H1 (cell line): ENCODE measurements at regions not wholly inside any gene's neighbourhood (a gene's known extent, or its start where the extent isn't known, plus 50 kb on each side); places are given as distances from the start of the nearest gene placed in this dataset.

Experiments used
- CTCF ChIA-PET: fragments of 300-600 bp; sonication (Branson Sonifier 250); formaldehyde crosslinking; loops from one replicate; lab custom pipeline; 2021; ENCODE audit not compliant: partially characterized antibody; lab: Charles Lee
- POLR2A ChIA-PET: fragments of 300-600 bp; sonication (Branson Sonifier 250); formaldehyde crosslinking; loops from one replicate; lab custom pipeline; 2021; ENCODE audit warnings: inconsistent platforms; ENCODE audit not compliant: partially characterized antibody; lab: Charles Lee
- DNase-seq, 2 experiments: peaks; one replicate each; pipeline versions ENCODE4 v3.0.0 to v3.0.0-alpha.2; 2010 to 2022; ENCODE audit warnings: low spot score in 2 of 2, low read depth in 1 of 2, mixed read lengths in 1 of 2
- FAIRE-seq: peaks from 2 replicates; lab custom pipeline; 2011; peaks lifted over from hg19 to GRCh38; lab: Jason Lieb, UNC
- H2AFZ ChIP-seq: 2 replicates; pipeline ENCODE4 v1.8.1; 2012; ENCODE audit warnings: low read length, inconsistent platforms
- H2AK5ac ChIP-seq: 2 replicates; pipeline ENCODE4 v1.6.1; 2013; ENCODE audit warnings: low read depth, low read length
- H2BK120ac ChIP-seq: replicated peaks from 2 replicates; pipeline ENCODE3; 2013; ENCODE audit warnings: low read depth, low read length, inconsistent platforms
- H2BK12ac ChIP-seq: 2 replicates; pipeline ENCODE4 v1.6.1; 2013; ENCODE audit warnings: low read depth, low read length
- H2BK15ac ChIP-seq: 2 replicates; pipeline ENCODE4 v1.6.1; 2013; ENCODE audit warnings: low read length
- H2BK20ac ChIP-seq: 2 replicates; pipeline ENCODE4 v1.6.1; 2013; ENCODE audit warnings: low read length
- H2BK5ac ChIP-seq: 2 replicates; pipeline ENCODE4 v1.6.1; 2013; ENCODE audit warnings: low read depth, low read length
- H3K14ac ChIP-seq: 2 replicates; pipeline ENCODE4 v1.6.1; 2013; ENCODE audit warnings: inconsistent platforms; ENCODE audit not compliant: insufficient read length
- H3K18ac ChIP-seq: 2 replicates; pipeline ENCODE4 v1.6.1; 2013; ENCODE audit warnings: low read length; ENCODE audit errors: extremely low read depth
- H3K23ac ChIP-seq: 2 replicates; pipeline ENCODE4 v1.6.1; 2013; ENCODE audit warnings: inconsistent platforms; ENCODE audit not compliant: insufficient read length
- H3K23me2 ChIP-seq: 2 replicates; pipeline ENCODE4 v1.6.1; 2013; ENCODE audit warnings: low read depth, low read length
- H3K27ac ChIP-seq: 2 replicates; pipeline ENCODE4 v1.6.1; 2011; ENCODE audit warnings: low read depth, low read length, inconsistent platforms
- H3K27me3 ChIP-seq, 4 experiments: replicated peaks in 1 of 4; 1 replicate in 1 of 4; 2 replicates in 3 of 4; pipeline versions ENCODE4 v1.6.1 to v1.8.1; 2011 to 2013; ENCODE audit warnings: low read length in 3 of 4, mild to moderate bottlenecking in 3 of 4, inconsistent platforms in 2 of 4, mixed read lengths in 2 of 4, moderate library complexity in 1 of 4; ENCODE audit not compliant: control insufficient read depth in 3 of 4, insufficient read depth in 3 of 4; ENCODE audit errors: extremely low read depth in 1 of 4
- H3K36me3 ChIP-seq, 4 experiments: 2 replicates each; pipeline versions ENCODE4 v1.6.1 to v1.8.1; 2011 to 2013; ENCODE audit warnings: mild to moderate bottlenecking in 4 of 4, low read length in 3 of 4, moderate library complexity in 2 of 4, control low read depth in 1 of 4, inconsistent platforms in 1 of 4; ENCODE audit not compliant: insufficient read depth in 4 of 4, control insufficient read depth in 2 of 4
- H3K4ac ChIP-seq: replicated peaks from 2 replicates; pipeline ENCODE3; 2013; ENCODE audit warnings: low read length, low read depth, mixed read lengths, inconsistent platforms; ENCODE audit not compliant: insufficient read length
- H3K4me1 ChIP-seq, 4 experiments: replicated peaks in 1 of 4; 1 replicate in 1 of 4; 2 replicates in 3 of 4; pipeline versions ENCODE4 v1.6.1 to v1.8.1; 2011 to 2013; ENCODE audit warnings: low read length in 3 of 4, inconsistent platforms in 2 of 4, mixed read lengths in 1 of 4; ENCODE audit not compliant: insufficient read depth in 4 of 4, control insufficient read depth in 3 of 4
- H3K4me2 ChIP-seq, 2 experiments: 2 replicates each; pipeline versions ENCODE4 v1.6.1 to v1.8.1; 2011 to 2013; ENCODE audit warnings: low read depth in 2 of 2, low read length in 2 of 2, control low read depth in 1 of 2, inconsistent platforms in 1 of 2, mild to moderate bottlenecking in 1 of 2; ENCODE audit not compliant: insufficient read depth in 1 of 2
- H3K4me3 ChIP-seq, 4 experiments: fragments of 200-600, 300-600 bp in 1 of 4; sonication (generic), shearing (Covaris generic), sonication (Bioruptor Twin) in 1 of 4; 2 replicates each; pipeline versions ENCODE4 v1.5.1 to v1.8.1; 2011 to 2016; ENCODE audit warnings: low read length in 4 of 4, low read depth in 3 of 4, control low read depth in 2 of 4, inconsistent platforms in 2 of 4, mild to moderate bottlenecking in 2 of 4, mixed read lengths in 1 of 4, moderate library complexity in 1 of 4; ENCODE audit not compliant: insufficient read depth in 2 of 4; ENCODE audit errors: extremely low read depth in 1 of 4
- H3K56ac ChIP-seq: replicated peaks from 2 replicates; pipeline ENCODE3; 2013; ENCODE audit warnings: low read depth, mild to moderate bottlenecking, mixed read lengths, low read length, inconsistent platforms; ENCODE audit not compliant: insufficient read length
- H3K79me1 ChIP-seq: 2 replicates; pipeline ENCODE4 v1.6.1; 2013; ENCODE audit warnings: low read depth, low read length, control low read depth
- H3K79me2 ChIP-seq, 2 experiments: 2 replicates each; pipeline versions ENCODE4 v1.6.1 to v1.8.1; 2012 to 2013; ENCODE audit warnings: low read length in 2 of 2, mild to moderate bottlenecking in 2 of 2, inconsistent platforms in 1 of 2; ENCODE audit not compliant: insufficient read depth in 2 of 2, control insufficient read depth in 1 of 2
- H3K9ac ChIP-seq, 4 experiments: replicated peaks in 1 of 4; 1 replicate in 1 of 4; 2 replicates in 3 of 4; pipeline versions ENCODE4 v1.6.1 to v1.8.1; 2011 to 2013; ENCODE audit warnings: low read depth in 3 of 4, low read length in 3 of 4, control low read depth in 2 of 4, mild to moderate bottlenecking in 2 of 4, moderate library complexity in 2 of 4, inconsistent platforms in 1 of 4; ENCODE audit errors: extremely low read depth in 1 of 4
- H3K9me3 ChIP-seq, 2 experiments: 2 replicates each; pipeline versions ENCODE4 v1.6.1 to v1.8.1; 2012 to 2013; ENCODE audit warnings: mild to moderate bottlenecking in 2 of 2, moderate library complexity in 2 of 2, control low read depth in 1 of 2, inconsistent platforms in 1 of 2, low read depth in 1 of 2, low read length in 1 of 2, mixed read lengths in 1 of 2; ENCODE audit not compliant: insufficient read depth in 2 of 2
- H4K20me1 ChIP-seq, 2 experiments: replicated peaks in 1 of 2; 2 replicates each; pipeline versions ENCODE3 to v1.8.1; 2011 to 2013; ENCODE audit warnings: inconsistent platforms in 2 of 2, low read length in 2 of 2, mild to moderate bottlenecking in 1 of 2; ENCODE audit not compliant: insufficient read depth in 2 of 2, control insufficient read depth in 1 of 2
- H4K5ac ChIP-seq: 2 replicates; pipeline ENCODE4 v1.6.1; 2013; ENCODE audit warnings: low read length, low read depth, mixed read lengths, inconsistent platforms; ENCODE audit not compliant: insufficient read length
- H4K8ac ChIP-seq: 2 replicates; pipeline ENCODE4 v1.8.0; 2013; ENCODE audit warnings: mild to moderate bottlenecking, moderate library complexity, low read length, inconsistent platforms; ENCODE audit not compliant: insufficient read depth; ENCODE audit errors: extremely low read depth
- H4K91ac ChIP-seq: replicated peaks from 2 replicates; pipeline ENCODE3; 2013; ENCODE audit warnings: low read length, mixed read lengths, inconsistent platforms; ENCODE audit not compliant: insufficient read length
- CBX5 ChIP-seq: fragments of 300-800, 300-1000 bp; sonication (generic); IDR thresholded peaks from 2 replicates; pipeline ENCODE4 v1.7.1; 2016; ENCODE audit warnings: antibody characterized with exemption, low read length, low read depth
- CEBPB ChIP-seq: IDR thresholded peaks from 2 replicates; pipeline ENCODE4 v1.6.1; 2012; ENCODE audit warnings: low read depth, low read length
- CHD1 ChIP-seq: IDR thresholded peaks from 2 replicates; pipeline ENCODE4 v1.6.1; 2012; ENCODE audit warnings: low read depth, low read length, improper control_type of control experiment
- EGR1 ChIP-seq: IDR thresholded peaks from 2 replicates; pipeline ENCODE4 v1.6.1; 2011; ENCODE audit warnings: low read depth, low read length, borderline replicate concordance
- JUN ChIP-seq: IDR thresholded peaks from 2 replicates; pipeline ENCODE4 v1.6.1; 2011; ENCODE audit warnings: low read depth, mild to moderate bottlenecking, improper control_type of control experiment, low read length
- RXRA ChIP-seq: IDR thresholded peaks from 2 replicates; pipeline ENCODE4 v1.6.1; 2011; ENCODE audit warnings: low read depth, mild to moderate bottlenecking, low read length, moderate library complexity; ENCODE audit not compliant: insufficient read depth
- SUZ12 ChIP-seq: fragments of 200-600 bp; sonication (generic); IDR thresholded peaks from 2 replicates; pipeline ENCODE4 v1.6.1; 2012; ENCODE audit warnings: mild to moderate bottlenecking, inconsistent platforms, low read length, moderate library complexity, mixed read lengths
- TAF7 ChIP-seq: optimal IDR thresholded peaks from 2 replicates; pipeline ENCODE3; 2011; ENCODE audit warnings: low read depth, mild to moderate bottlenecking, inconsistent platforms, low read length, moderate library complexity, borderline replicate concordance
- ZNF274 ChIP-seq: IDR thresholded peaks from 2 replicates; pipeline ENCODE4 v1.7.0; 2012; ENCODE audit warnings: low read length, borderline replicate concordance; ENCODE audit errors: extremely low read depth
- WGBS, 2 experiments: shearing (Covaris generic) in 1 of 2; methylation state at CpG; one replicate each; pipeline versions ENCODE4 v1.1.6 to v1.1.7; 2013 to 2015; ENCODE audit warnings: low lambda C conversion rate in 2 of 2, mixed read lengths in 2 of 2, inconsistent platforms in 1 of 2, low coverage in 1 of 2, missing lambda C conversion rate in 1 of 2; ENCODE audit not compliant: insufficient replicate concordance in 2 of 2, insufficient coverage in 1 of 2, insufficient read length in 1 of 2; ENCODE audit errors: extremely low coverage in 1 of 2, missing lambda C conversion rate in 1 of 2; 5-methylcytosine and 5-hydroxymethylcytosine counted together
- TF ChIP-seq, protein P1 (sequence below): IDR thresholded peaks from 2 replicates; pipeline ENCODE4 v1.6.1; 2012; ENCODE audit warnings: low read length, inconsistent platforms

DNA sequence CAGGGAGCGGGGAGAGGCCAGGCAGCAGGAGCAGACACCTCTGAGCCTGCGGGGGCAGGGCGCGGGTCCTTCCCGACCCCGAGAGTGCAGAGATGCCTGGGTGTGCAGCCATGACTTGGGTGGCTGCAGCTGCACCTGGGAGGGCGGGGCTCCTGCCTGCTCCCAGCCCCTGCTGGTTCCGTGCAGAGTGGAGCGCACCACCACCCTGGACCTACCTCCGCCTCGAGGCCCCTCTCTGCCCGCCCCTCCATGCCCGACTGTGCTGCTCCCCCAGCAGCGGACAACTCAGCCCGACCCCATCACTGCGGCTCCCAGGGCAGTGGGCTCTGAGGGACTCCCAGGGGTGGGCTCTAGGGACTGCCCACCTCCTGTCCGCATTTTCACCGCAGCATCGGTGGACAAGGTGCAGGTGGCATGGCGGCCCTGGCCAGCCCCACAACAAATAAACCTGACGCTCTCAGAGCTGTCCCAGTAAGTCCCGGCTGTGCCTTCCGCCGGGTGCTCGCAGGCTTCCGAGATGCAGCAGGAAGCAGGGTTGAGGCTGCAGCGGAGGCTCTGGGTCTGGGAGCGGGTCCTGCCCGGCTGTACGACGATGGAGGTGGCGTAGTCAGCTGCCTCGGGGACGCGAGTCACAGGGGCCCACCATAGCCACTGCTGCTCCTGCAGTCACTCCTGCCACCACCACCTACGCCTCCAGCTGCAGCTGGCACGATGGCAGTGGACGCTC lies 392.0 kb upstream of the CCDC196 start:
- H3K4me1 ChIP-seq = no peaks in the 10 kb centered on the region; a peak in 1 of 7 replicates
- H3K18ac ChIP-seq = no peak overlapping the region
- H3K79me1 ChIP-seq = no peaks in the 10 kb centered on the region
- H2BK5ac ChIP-seq = no peak overlapping the region
- no peak for DNase-seq
- H3K4me3 ChIP-seq = no peak overlapping the region
- no peak overlapping the region for H2AK5ac ChIP-seq
- H3K79me2 ChIP-seq = no peaks in the 10 kb centered on the region
- CTCF ChIA-PET = interaction anchor here (1.2 to 2.8 kb wide), 3 partner anchors 8 to 26 kb away, joined by 3 to 12 read pairs (median 5); no protein-coding TSS in a partner anchor
- H2AFZ ChIP-seq = no peak overlapping the region
- no peak overlapping the region for H2BK15ac ChIP-seq
- no peak overlapping the region for H2BK12ac ChIP-seq
- H3K36me3 ChIP-seq = no peaks in the 10 kb centered on the region
- no peak overlapping the region for H4K91ac ChIP-seq
- H2BK120ac ChIP-seq = no peak overlapping the region
- H3K9ac ChIP-seq = no peak overlapping the region
- WGBS, 2 experiments = 94% methylated on average over 34 of the region's 38 CpGs; no CpG with 5 or more reads in 1 of the 2 experiments
- H3K27me3 ChIP-seq = no peaks in the 10 kb centered on the region
- H3K9me3 ChIP-seq = no peaks in the 10 kb centered on the region
- POLR2A ChIA-PET = no interaction called here
- H4K5ac ChIP-seq = no peak overlapping the region
- no peak for FAIRE-seq
- H4K8ac ChIP-seq = no peak overlapping the region; the same call in 1 of the 2 replicates
- no peak overlapping the region for H3K56ac ChIP-seq
- no peak overlapping the region for H3K23ac ChIP-seq
- H3K27ac ChIP-seq = no peak overlapping the region
- no peak overlapping the region for H2BK20ac ChIP-seq
- H4K20me1 ChIP-seq = no peaks in the 10 kb centered on the region
- H3K14ac ChIP-seq = no peak overlapping the region
- H3K4me2 ChIP-seq = no peak overlapping the region
- no peaks in the 10 kb centered on the region for H3K23me2 ChIP-seq
- no peak overlapping the region for H3K4ac ChIP-seq
- TF ChIP-seq CBX5 (no peak), CHD1 (no peak), CEBPB (no peak), RXRA (no peak), ZNF274 (no peak), JUN (no peak), SUZ12 (no peak), EGR1 (no peak), TAF7 (no peak)
- TF ChIP-seq, protein P1, sequence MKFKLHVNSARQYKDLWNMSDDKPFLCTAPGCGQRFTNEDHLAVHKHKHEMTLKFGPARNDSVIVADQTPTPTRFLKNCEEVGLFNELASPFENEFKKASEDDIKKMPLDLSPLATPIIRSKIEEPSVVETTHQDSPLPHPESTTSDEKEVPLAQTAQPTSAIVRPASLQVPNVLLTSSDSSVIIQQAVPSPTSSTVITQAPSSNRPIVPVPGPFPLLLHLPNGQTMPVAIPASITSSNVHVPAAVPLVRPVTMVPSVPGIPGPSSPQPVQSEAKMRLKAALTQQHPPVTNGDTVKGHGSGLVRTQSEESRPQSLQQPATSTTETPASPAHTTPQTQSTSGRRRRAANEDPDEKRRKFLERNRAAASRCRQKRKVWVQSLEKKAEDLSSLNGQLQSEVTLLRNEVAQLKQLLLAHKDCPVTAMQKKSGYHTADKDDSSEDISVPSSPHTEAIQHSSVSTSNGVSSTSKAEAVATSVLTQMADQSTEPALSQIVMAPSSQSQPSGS = no peak
